ENCODE measurements at regions not wholly inside any gene's neighbourhood (a gene's known extent, or its start where the extent isn't known, plus 50 kb on each side); places are given as distances from the start of the nearest gene placed in this dataset.
"Not testable (repeated sequence)": the region's sequence is repeated elsewhere in the genome, so short reads cannot be mapped to it uniquely, and the experiment has no call there.

DNA sequence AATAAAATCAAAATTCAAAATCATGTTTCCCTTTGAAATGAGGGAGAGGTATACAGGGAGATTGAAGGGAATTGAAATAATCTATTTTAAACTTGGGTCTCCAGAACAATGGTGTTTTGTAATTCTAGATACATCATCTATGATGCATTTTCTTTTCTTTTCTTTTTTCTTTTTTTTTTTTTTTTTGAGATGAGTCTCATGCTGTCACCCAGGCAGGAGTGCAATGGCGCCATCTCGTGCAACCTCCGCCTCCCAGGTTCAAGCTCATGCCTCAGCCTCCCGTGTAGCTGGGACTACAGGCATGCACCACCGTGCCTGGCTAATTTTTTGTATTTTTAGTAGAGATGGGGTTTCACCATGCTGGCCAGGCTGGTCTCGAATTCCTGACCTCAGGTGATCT lies 205.1 kb downstream of the LPIN1 start:
- not testable (repeated sequence) for TF ChIP-seq POLR2A (IDR thresholded peaks at IDR 0.05)
- TF ChIP-seq, protein P1, sequence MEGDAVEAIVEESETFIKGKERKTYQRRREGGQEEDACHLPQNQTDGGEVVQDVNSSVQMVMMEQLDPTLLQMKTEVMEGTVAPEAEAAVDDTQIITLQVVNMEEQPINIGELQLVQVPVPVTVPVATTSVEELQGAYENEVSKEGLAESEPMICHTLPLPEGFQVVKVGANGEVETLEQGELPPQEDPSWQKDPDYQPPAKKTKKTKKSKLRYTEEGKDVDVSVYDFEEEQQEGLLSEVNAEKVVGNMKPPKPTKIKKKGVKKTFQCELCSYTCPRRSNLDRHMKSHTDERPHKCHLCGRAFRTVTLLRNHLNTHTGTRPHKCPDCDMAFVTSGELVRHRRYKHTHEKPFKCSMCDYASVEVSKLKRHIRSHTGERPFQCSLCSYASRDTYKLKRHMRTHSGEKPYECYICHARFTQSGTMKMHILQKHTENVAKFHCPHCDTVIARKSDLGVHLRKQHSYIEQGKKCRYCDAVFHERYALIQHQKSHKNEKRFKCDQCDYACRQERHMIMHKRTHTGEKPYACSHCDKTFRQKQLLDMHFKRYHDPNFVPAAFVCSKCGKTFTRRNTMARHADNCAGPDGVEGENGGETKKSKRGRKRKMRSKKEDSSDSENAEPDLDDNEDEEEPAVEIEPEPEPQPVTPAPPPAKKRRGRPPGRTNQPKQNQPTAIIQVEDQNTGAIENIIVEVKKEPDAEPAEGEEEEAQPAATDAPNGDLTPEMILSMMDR (IDR thresholded peaks at IDR 0.05) = not testable (repeated sequence)

Data from Peyer's patch (tissue), 4 donors.